ENCODE measurements at regions not wholly inside any gene's neighbourhood (a gene's known extent, or its start where the extent isn't known, plus 50 kb on each side); places are given as distances from the start of the nearest gene placed in this dataset.
A peak's percentile ranks its signal among the peaks of the same experiment; 100 is the strongest.

DNA sequence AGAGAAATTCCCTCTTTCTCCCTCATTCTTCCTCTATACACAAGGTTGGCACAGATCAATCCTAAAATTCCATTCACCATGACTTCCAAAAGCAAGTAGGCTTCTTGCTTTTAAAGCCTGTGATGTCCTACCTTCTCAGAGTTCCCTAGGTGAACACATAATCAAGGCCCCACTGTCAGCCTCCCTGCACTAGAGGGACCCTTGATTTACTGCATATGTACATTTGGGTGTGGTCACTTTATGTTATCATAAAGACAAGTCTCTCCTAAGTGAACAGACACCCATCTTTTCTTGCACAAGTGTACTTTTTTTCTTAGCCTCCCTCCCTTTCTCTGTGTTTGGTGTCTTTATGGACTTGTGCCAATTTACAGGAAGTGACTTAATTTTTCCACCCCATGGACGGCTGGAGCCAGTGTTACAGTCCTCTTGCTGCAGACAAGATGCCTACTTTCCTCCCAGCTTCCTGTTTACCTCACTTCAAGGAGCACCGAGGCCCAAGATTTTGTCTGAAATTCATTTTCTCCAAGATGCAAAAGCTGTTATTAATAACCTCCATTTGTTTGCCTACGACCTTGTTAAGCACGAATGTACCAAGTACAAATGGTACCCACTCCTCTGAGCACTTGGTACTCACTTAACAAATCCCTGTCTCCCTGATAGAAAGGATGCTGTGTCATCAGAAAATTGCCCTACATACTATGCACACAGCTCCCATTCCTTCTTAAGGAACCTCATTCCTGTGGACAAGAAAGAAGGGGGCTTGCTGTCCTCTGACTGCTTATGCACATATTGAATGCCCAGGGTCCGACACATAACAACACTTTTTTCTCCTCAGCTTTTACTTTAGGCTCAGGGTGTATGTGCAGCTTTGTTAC, 82.8 kb upstream of the SLC44A3 start:
- no peak for TF ChIP-seq CTCF (IDR thresholded peaks at IDR 0.05; ENCODE audit: insufficient read depth, low read length)
- TF ChIP-seq POLR2AphosphoS5 (IDR thresholded peaks at IDR 0.05; ENCODE audit: low read depth), result peak; percentile 60; the same call in 1 of the 2 replicates
- TF ChIP-seq GABPA (IDR thresholded peaks at IDR 0.05; ENCODE audit: low read depth), result no peak
- TF ChIP-seq SPI1 (IDR thresholded peaks at IDR 0.05; ENCODE audit: borderline replicate concordance, low read depth), result no peak; the same call in 1 of the 2 replicates
- no peak for TF ChIP-seq REST (IDR thresholded peaks at IDR 0.05; ENCODE audit: insufficient replicate concordance, low read depth)
